HT1080 (cell line): ENCODE measurements at regions not wholly inside any gene's neighbourhood (a gene's known extent, or its start where the extent isn't known, plus 50 kb on each side); places are given as distances from the start of the nearest gene placed in this dataset.
A peak's percentile ranks its signal among the peaks of the same experiment; 100 is the strongest.
"Not testable (repeated sequence)": the region's sequence is repeated elsewhere in the genome, so short reads cannot be mapped to it uniquely, and the experiment has no call there.

Experiments used
- DNase-seq: peaks from one replicate; pipeline ENCODE4 v3.0.0-alpha.2; 2015; ENCODE audit warnings: low read depth

DNA sequence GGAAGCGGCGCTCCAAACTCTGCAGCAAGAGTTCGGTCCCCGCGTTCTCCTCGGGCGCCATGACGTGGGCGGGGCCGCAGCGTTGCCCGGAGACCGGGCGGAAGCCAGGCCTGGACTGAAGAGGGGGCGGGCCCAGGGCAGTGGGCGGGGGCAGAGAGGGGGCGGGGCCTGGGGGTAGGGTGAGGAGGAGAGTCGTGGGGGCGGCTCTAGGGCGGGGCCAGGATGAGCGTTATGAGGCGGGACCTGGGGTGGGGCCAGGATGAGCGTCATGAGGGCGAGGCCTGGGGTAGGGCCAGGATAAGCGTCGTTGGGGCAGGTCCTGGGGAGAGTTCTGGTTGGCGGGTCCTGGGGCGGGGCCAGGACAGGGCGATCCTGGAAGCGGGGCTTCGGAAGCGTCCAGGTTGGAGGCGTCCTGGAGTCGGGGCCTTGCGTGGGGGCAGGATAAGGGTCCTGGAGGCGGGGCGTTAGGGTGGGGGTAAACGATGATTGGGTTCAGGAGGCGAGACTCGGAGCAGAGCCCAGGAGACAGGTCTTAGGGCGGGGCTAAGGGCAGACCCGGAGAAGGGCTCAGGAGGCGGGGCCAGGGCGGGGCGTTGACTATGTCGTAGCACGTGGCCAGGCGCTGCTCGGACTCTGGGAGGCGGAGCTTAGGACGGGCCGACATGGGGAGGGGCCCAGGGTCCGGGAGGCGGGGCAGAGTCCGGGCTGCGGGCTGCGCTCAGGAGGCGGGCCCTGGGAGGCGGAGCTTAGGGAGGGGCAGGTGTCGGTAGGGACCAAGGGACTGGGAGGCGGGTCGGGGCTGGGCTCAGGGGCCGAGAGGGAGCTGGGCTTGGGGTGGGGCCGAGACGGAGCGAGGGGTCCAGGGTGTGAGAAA lies 131.1 kb upstream of the ALDH3B2 start:
- DNase-seq: peak; percentile 92

DNA sequence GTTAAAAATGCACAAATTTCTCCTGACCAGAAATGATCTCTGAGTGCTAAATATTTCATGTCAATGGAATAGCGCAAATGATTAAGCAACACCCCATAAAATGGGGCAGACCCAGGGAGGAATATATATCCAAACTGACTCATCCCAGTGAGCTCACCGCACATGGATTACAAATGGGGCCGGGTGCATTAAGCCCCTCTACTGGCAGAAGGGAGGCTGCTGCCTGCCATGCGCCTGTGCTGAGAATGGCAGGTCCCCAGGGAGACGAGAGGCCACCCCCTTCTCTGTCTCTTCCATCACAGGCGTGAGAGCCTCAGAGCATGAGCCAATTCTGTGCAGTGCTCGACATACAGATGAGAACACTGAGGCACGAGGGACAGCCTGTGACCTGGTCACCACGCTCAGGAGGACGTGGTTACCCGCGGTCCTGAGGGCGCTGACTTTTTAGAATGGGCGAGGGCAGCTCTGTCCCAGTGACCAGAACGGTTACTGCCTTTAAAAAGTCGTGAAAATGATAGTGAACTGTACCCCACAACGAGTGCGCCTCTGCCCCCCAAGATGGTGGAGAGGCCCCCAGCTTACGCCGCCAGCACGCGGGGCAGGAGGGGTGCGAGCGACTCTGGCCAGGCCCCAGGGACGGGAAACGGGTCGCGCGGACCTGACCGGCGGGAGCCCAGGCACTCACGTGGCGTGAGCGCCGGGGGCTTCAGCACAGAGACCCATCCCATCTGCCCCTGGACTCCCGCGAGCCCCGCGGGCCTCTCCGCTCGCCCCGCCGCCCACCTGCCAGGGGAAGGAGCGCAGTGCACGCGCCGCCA lies 130.2 kb upstream of the ALDH3B2 start:
- peak; percentile 66 for DNase-seq

DNA sequence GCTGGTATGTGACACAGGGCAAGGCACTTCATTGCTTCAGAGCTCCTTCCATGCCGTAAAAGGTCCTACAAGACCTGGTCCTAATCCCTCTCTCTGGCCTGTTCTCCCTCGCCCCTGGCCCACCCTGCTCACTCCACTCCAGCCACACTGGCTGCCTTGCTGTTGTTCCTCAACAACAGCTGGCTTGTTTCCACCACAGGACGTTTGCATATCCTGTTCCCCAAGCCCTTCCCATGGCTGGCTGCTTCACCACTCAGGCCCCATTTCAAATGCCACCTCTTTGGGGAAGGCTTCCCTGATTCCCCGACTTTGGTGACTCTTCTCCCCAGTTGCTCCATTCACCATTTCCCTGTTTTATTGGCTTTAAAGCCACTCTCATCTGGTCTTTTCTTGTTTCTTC lies 129.1 kb upstream of the ALDH3B2 start:
- DNase-seq: not testable (repeated sequence)

DNA sequence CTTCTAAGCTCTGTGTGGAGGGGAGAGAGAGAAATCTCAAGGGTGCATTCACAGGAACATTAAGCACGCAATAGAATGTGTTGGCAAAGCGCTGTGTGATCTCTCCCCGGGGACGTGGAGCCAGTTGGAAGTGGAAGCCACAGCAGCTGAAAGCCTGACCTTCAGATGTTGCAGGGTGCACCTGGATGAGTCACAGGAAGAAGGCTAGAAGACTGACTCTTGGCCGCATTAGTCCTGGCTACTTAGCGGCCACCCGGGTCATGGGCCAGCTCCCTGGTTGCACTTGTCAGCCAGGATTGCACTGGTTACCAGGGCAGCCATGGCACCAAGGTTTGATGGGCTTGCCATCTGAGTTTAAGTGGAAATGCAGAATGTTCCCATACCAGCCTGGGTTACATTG lies 128.6 kb upstream of the ALDH3B2 start:
- DNase-seq: not testable (repeated sequence)

GRCh38 chr11:67802623-67803022 lies 128.2 kb upstream of the ALDH3B2 start:
- DNase-seq: not testable (repeated sequence)

DNA sequence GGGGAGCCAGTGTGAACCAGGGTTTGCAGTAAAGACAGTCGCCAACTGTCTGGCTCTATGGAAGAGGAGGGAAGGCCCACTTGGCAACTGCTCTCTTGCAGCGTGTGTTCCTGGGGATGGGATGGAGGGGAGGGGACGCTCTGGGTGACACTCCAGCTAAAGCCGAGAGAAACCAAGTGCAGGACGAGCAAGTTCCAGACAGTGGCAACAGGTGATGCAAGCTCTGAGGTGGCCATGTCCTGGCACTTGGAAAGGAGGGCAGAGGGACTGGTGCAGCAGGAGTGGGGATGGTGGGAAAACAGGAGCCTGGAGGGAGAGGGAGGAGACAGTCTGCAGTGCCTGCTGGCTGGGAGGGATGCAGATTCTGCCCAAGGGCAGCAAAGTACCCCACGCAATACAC lies 127.0 kb upstream of the ALDH3B2 start:
- not testable (repeated sequence) for DNase-seq

- DNase-seq: not testable (repeated sequence)
Observed at GRCh38 chr11:67800591-67800990, 126.2 kb upstream of the ALDH3B2 start.

DNA sequence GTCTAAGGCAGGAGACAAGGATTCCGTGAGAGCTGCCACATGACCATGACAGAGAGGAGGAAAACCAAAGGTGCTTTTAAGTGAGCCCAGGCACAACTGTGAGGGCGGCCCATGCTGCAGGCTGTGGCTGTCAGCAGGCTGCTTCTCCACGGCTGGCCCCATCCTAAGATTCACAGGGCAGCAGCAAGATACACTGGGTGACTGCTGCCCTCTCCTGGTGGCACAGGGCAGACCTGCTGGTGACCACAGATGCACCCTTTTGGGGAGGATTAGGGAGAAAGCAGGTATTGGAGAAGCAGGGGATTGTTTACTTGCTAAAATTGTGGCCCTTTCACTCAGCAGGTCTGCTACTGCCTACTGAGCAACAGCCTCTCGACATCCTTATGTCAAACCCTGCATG lies 125.4 kb upstream of the ALDH3B2 start:
- DNase-seq: not testable (repeated sequence)

GRCh38 chr11:67797726-67798521 lies 123.5 kb upstream of the ALDH3B2 start:
- peak; percentile 71 for DNase-seq

DNA sequence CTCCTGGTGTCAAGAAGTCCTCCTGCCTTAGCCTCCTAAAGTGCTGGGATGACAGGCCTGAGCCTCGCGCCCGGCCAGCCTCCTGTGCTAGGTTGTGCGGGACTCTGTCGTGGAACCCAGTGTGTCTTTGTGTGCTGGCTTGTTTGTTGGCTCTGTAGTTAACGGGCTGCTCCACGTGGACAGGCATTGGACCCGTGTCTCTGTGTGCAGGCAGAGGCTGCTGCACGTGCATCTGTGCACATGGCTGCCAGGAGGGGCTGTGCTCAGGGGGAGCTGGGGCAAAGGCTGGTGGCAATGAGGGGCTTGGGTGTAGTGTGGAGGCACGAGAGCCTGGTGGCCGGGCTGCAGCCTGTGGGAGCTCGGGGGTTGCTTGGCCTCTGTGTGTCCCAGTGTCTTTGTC lies 121.3 kb upstream of the ALDH3B2 start:
- DNase-seq: no peak

- DNase-seq: not testable (repeated sequence)
Observed at GRCh38 chr11:67793750-67794149, 119.3 kb upstream of the ALDH3B2 start.

- DNase-seq: peak; percentile 19
Observed at GRCh38 chr11:67792273-67792990, 118.0 kb upstream of the ALDH3B2 start.

GRCh38 chr11:67791598-67792170 lies 117.3 kb upstream of the ALDH3B2 start:
- not testable (repeated sequence) for DNase-seq

DNA sequence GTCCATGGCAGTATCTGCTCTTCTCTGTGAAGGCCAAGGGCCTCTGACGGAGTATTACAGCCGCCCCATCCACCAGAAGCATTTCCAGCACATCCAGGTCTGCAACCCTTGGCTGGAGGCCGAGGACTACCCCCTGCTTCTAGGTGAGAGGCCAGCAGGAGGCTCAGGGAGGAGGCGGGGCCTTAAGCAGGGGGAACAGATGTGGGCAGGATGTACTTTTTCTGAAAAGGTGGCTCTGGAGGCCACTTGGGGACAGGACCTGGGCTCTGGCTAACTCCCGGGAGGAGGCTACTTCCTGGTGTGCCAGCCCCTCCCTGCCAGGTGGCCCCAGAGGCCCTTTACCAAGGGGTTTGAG lies 113.9 kb upstream of the ALDH3B2 start:
- DNase-seq: not testable (repeated sequence)

DNA sequence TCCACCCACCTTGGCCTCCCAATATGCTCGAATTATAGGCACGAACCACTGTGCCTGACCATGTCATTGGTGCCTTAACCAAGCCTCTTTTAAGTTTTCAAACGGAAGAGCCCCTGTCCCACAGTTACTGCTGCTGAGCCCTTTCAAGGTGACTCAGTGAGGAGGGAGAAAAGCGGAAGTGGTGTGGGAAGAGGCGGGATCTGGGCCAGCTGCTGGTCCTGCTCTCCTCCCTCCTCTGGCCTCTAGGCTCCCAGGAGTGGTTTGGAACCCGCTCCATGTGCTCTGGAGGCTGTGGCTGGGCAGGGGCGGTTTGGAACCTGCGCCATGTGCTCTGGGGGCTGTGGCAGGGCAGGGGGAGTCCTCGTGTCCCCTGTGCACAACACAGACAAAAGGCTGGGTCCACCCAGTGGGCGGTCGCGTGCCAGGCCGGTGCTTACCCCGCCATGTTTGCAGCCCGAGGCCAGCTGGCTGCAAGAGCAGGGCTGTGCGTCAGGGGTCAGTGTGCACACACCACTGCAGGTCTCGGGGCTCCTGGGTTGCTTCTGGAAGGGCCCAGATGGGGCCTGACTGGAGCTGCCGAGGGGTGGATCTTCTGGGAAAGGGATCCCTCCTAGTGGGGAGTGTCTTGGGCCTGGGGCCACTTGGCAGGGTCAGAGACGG lies 113.4 kb upstream of the ALDH3B2 start:
- not testable (repeated sequence) for DNase-seq

DNA sequence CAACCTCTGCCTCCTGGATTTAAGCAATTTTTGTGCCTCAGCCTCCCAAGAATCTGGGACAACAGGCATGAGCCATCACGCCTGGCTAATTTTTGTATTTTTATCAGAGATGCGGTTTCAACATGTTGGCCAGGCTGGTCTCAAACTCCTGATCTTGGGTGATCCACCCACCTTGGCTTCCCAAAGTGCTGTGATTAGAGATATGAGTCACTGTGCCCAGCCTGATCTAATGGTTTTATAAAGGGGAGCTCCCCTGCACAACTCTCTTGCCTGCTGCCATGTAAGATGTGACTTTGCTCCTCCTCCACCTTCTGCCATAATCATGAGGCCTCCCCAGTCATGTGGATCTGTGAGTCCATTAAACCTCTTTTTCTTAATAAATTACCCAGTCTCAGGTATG lies 107.5 kb upstream of the ALDH3B2 start:
- not testable (repeated sequence) for DNase-seq

DNA sequence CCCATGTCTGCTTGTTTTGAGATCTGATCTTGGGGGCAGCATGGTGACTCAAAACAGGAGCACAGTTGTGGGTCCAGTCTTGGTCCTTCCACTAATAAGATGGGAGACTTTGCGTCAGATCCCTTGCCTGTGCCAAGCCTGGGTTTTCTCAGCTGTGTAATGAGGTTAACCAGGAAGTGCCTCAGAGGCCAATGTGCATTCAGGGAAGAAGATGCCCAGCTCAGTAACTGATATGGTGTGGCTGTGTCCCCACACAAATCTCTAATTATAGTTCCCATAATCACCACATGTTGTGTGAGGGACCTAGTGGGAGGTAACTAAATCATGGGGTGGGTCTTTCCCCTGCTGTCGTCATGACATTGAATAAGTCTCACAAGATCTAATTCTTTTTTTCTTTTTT lies 107.1 kb upstream of the ALDH3B2 start:
- not testable (repeated sequence) for DNase-seq

DNA sequence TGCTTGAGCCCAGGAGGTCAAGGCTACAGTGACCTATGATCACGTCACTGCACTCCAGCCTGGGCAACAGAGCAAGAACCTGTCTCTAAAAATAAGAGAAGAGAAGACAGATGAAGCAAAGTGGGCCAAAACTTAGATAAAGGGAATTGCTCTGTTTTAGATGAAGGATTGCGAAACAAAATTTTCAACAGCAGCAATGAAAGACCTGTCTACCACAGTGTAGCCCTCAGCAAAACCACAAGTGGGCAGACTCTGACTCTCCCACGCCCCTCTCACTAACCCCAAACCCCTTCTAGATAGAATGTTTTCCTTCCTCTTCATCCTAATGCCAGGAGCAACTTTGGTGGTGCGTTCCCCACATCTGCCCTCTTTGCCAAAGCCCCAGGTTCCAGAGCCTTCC lies 105.6 kb upstream of the ALDH3B2 start:
- DNase-seq: no peak

DNA sequence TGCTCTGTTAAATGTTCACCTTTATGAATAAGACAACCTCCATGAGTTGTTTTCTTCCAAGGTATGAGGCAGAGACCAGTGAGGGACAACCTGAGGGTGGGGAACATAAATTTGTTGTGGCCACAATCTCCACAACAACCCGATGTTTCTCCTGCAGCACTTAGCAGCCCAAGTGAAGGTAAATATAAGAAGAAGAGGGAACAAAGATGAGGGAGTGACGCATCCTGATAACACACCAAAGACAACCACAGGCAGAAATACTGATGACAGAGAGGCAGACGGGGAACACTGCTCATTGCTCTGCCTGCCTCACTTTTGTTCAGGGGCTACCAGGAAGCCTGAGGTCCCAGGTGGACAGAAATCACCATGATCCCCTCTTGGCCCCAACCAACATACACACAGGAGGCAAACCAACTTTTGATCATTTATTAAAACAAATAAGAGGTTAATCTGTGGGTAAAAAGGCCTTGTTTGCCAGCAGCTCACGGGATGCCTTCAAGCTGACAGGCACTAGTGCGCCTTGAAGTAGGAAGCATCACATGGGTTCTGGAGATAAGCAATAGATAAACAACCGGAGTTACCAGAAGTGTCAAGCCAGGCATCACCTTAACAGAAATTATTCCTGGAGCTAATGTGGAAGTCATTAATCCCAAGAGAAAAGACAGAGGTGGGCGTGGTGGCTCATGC lies 104.9 kb upstream of the ALDH3B2 start:
- not testable (repeated sequence) for DNase-seq
